Thoracic aorta (tissue), 2 donors: ENCODE measurements at regions not wholly inside any gene's neighbourhood (a gene's known extent, or its start where the extent isn't known, plus 50 kb on each side); places are given as distances from the start of the nearest gene placed in this dataset.

Experiments used
- ATAC-seq: fragments of 150-250 bp; one replicate; pipeline ENCODE4 v1.8.0; 2017; ENCODE audit warnings: low read depth; ENCODE audit not compliant: insufficient number of reproducible peaks, low FRiP score
- DNase-seq: peaks from one replicate; pipeline ENCODE4 v3.0.0-alpha.2; 2020; ENCODE audit warnings: low spot score
- H3K27ac ChIP-seq, 2 donors: fragments of 200-600 bp; sonication (generic); 1 replicate in 1 of 2; 2 replicates in 1 of 2; pipeline ENCODE4 v1.5.1; 2016; ENCODE audit warnings: mild to moderate bottlenecking in 2 of 2, moderate library complexity in 2 of 2
- H3K27me3 ChIP-seq: fragments of 200-600 bp; sonication (generic); replicated peaks from 2 replicates; pipeline ENCODE4 v1.6.0; 2016; ENCODE audit warnings: mild to moderate bottlenecking; ENCODE audit not compliant: insufficient read depth
- H3K36me3 ChIP-seq: fragments of 200-600 bp; sonication (generic); one replicate; pipeline ENCODE4 v1.5.1; 2016
- H3K4me1 ChIP-seq, 2 donors: fragments of 200-600 bp; sonication (generic); 1 replicate in 1 of 2; 2 replicates in 1 of 2; pipeline versions ENCODE4 v1.5.1 to v1.6.0; 2016; ENCODE audit warnings: low read depth in 2 of 2, mild to moderate bottlenecking in 1 of 2; ENCODE audit not compliant: control insufficient read depth in 1 of 2
- H3K4me3 ChIP-seq: fragments of 200-600 bp; sonication (generic); 2 replicates; pipeline ENCODE4 v1.5.1; 2016; ENCODE audit warnings: mild to moderate bottlenecking
- H3K9me3 ChIP-seq: fragments of 200-600 bp; sonication (generic); 2 replicates; pipeline ENCODE4 v1.5.1; 2016
- CTCF ChIP-seq: fragments of 200-600 bp; sonication (generic); IDR thresholded peaks from one replicate; pipeline ENCODE4 v1.5.1; 2019; ENCODE audit warnings: antibody characterized with exemption

GRCh38 chr4:177945268-177945667 lies 503.0 kb upstream of the AGA start:
- ATAC-seq (no peak), DNase-seq (no peak)
- Histone ChIP-seq H3K4me1 (no peaks in the 10 kb centered on the region), H3K4me3 (no peak overlapping the region), H3K27ac (no peak overlapping the region), H3K9me3 (no peaks in the 10 kb centered on the region), H3K27me3 (no peaks in the 10 kb centered on the region), H3K36me3 (no peaks in the 10 kb centered on the region)
- TF ChIP-seq CTCF: no peak

DNA sequence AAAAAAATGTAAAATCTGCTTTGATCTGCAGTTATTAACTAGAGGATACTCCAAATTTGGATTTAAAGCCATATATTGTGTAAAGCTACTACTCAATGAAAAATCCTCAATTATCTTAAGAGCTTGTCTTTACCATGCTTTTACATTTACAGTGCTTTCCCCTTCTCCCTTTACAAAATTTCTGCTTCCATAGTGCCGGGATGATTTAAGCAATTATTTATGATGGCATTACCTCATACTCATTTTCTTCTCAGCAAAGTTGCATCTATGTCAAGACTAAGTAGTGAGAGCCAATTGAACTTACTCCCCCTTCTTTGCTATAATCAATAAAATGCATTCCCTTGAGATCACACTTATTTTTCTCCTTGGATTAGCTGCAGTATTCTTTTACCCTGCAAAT lies 505.4 kb upstream of the AGA start:
- no peak for ATAC-seq
- no peak overlapping the region for H3K4me3 ChIP-seq
- TF ChIP-seq CTCF: no peak
- no peaks in the 10 kb centered on the region for H3K36me3 ChIP-seq
- H3K9me3 ChIP-seq: no peaks in the 10 kb centered on the region
- H3K27me3 ChIP-seq: no peaks in the 10 kb centered on the region
- H3K4me1 ChIP-seq: no peaks in the 10 kb centered on the region
- no peak overlapping the region for H3K27ac ChIP-seq
- no peak for DNase-seq

DNA sequence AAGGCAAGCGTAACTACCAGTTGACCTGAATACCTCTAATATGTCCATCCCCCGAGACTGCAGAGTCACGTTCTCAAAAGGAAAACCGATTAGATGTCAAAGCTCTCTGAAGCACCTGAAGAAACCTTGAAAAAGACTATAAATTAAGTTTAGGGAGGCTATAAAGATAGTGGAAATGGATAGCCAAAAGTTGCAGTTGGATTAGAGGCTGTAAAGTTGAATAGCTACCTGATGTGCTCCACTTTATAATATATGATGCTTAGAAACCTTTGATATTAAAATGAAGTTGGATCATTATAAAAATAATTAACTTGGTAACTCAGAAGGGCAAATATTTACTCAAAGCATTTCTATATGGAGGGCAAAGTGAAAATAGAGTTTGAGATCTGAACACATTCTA lies 506.6 kb upstream of the AGA start:
- TF ChIP-seq CTCF: no peak
- Histone ChIP-seq H3K9me3 (no peaks in the 10 kb centered on the region), H3K27ac (no peak overlapping the region), H3K27me3 (no peaks in the 10 kb centered on the region), H3K4me3 (no peak overlapping the region), H3K4me1 (no peaks in the 10 kb centered on the region), H3K36me3 (no peaks in the 10 kb centered on the region)
- DNase-seq: no peak
- ATAC-seq: no peak

GRCh38 chr4:177951026-177951425 lies 508.8 kb upstream of the AGA start:
- DNase-seq: no peak
- ATAC-seq: no peak
- Histone ChIP-seq H3K4me3 (no peak overlapping the region), H3K27ac (no peak overlapping the region), H3K9me3 (no peaks in the 10 kb centered on the region), H3K27me3 (no peaks in the 10 kb centered on the region), H3K36me3 (no peaks in the 10 kb centered on the region), H3K4me1 (no peaks in the 10 kb centered on the region)
- TF ChIP-seq CTCF: no peak

GRCh38 chr4:177952723-177953122 lies 510.5 kb upstream of the AGA start:
- H3K27me3 ChIP-seq: no peaks in the 10 kb centered on the region
- no peaks in the 10 kb centered on the region for H3K4me1 ChIP-seq
- ATAC-seq: no peak
- H3K27ac ChIP-seq: no peak overlapping the region
- H3K4me3 ChIP-seq: no peak overlapping the region
- no peak for TF ChIP-seq CTCF
- DNase-seq: no peak
- no peaks in the 10 kb centered on the region for H3K36me3 ChIP-seq
- no peaks in the 10 kb centered on the region for H3K9me3 ChIP-seq
